ENCODE measurements at regions not wholly inside any gene's neighbourhood (a gene's known extent, or its start where the extent isn't known, plus 50 kb on each side); places are given as distances from the start of the nearest gene placed in this dataset.
A peak's percentile ranks its signal among the peaks of the same experiment; 100 is the strongest.

GRCh38 chr6:41488433-41489119 is 57.6 kb upstream of the FOXP4 start:
- TF ChIP-seq CTCF (IDR thresholded peaks at IDR 0.05) = no peak
- Histone ChIP-seq H3K4me1 (no peaks in the 10 kb centered on the region), H3K27ac (no peak overlapping the region), H3K36me3 (ENCODE audit: insufficient read depth in 1 of 2, low read depth in 1 of 2) (no peaks in the 10 kb centered on the region), H3K4me3 (no peak overlapping the region), H3K9me3 (no peaks in the 10 kb centered on the region), H3K27me3 (ENCODE audit: insufficient read depth in 3 of 3, low read length in 2 of 3) (no peaks in the 10 kb centered on the region)
- ATAC-seq (peak in 1 of 4 donors; percentile 32), DNase-seq (peak in 1 of 2 donors; percentile 56)
- 45 to 63% (median 48%) methylated on average over 11 to 12 of the region's 12 CpGs for WGBS, 3 donors
- intact Hi-C loops (cut with DNase I) = no loop called here

- ATAC-seq (no peak), DNase-seq (peak in 1 of 2 donors; percentile 56)
- no peaks in the 10 kb centered on the region for H3K9me3 ChIP-seq
- intact Hi-C loops (cut with DNase I) = no loop called here
- no peak for TF ChIP-seq CTCF (IDR thresholded peaks at IDR 0.05)
- no peak overlapping the region for H3K27ac ChIP-seq
- H3K36me3 ChIP-seq (ENCODE audit: insufficient read depth in 1 of 2, low read depth in 1 of 2) = no peaks in the 10 kb centered on the region
- H3K4me3 ChIP-seq = no peak overlapping the region
- no peaks in the 10 kb centered on the region for H3K27me3 ChIP-seq (ENCODE audit: insufficient read depth in 3 of 3, low read length in 2 of 3)
- H3K4me1 ChIP-seq = no peaks in the 10 kb centered on the region
- WGBS, 3 donors = 59 to 62% (median 61%) methylated on average over 16 of the region's 16 CpGs
Observed at GRCh38 chr6:41489120-41489851, 56.9 kb upstream of the FOXP4 start.

GRCh38 chr6:41492261-41492891 is 53.8 kb upstream of the FOXP4 start:
- peaks cover 0 to 1% (median 0%) of the 10 kb centered on the region in 3 donors for H3K27me3 ChIP-seq (ENCODE audit: insufficient read depth in 3 of 3, low read length in 2 of 3)
- DNase-seq (no peak), ATAC-seq (no peak)
- no peaks in the 10 kb centered on the region for H3K36me3 ChIP-seq (ENCODE audit: insufficient read depth in 1 of 2, low read depth in 1 of 2)
- H3K9me3 ChIP-seq = no peaks in the 10 kb centered on the region
- intact Hi-C loops (cut with DNase I) = no loop called here
- H3K27ac ChIP-seq = no peak overlapping the region
- H3K4me3 ChIP-seq = no peak overlapping the region
- TF ChIP-seq CTCF (IDR thresholded peaks at IDR 0.05) = no peak
- 51 to 62% (median 58%) methylated on average over 16 of the region's 16 CpGs for WGBS, 3 donors
- no peaks in the 10 kb centered on the region for H3K4me1 ChIP-seq

DNA sequence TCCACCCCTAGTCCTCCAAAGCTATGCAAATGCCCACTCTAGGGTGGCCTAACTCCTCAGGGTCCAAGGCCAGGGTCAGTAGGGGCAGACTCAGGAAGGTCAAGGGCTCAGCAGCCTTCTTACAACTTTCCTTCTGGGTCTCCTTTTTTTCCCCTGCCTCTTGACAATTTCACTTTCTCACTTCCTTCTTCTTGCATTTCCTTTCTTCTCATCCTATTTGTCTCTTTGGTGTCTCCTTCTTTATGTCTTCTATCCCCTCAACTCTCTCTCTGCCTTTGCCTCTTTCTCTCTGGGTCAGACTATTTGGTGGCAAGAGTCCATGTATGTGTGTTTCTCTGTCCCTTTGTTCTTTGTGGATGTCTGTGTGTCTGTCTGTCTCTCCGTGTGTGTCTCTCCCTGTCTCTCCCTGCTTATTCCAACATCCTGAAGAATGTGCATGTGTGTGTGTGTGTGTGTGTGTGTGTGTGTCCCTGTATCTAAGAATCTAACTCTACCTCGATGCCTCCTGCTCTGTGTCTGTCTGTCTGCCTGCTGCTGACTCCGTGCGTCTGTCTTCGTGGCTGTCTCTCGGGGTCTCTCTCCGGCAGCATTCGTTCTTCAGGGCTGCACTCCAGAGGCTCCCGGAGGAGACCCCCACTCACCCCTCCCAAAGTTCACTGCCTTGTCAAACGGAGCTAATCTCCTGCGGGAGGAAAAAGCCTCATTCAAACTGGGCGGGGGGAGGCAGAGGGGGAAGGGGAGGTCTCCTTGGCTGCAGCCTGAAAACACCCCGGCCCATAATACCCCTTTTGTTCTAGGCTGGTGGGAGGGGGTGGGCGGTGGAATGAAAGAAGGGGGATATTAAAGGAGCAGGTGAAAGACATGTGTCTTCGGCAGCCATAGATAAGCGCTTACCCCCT is 51.7 kb upstream of the FOXP4 start:
- peaks cover 0 to 1% (median 0%) of the 10 kb centered on the region in 3 donors for H3K27me3 ChIP-seq (ENCODE audit: insufficient read depth in 3 of 3, low read length in 2 of 3)
- DNase-seq (no peak), ATAC-seq (no peak)
- H3K4me1 ChIP-seq = no peaks in the 10 kb centered on the region
- no peaks in the 10 kb centered on the region for H3K9me3 ChIP-seq
- no peak overlapping the region for H3K4me3 ChIP-seq
- WGBS, 3 donors = 36 to 43% (median 40%) methylated on average over 16 of the region's 16 CpGs
- intact Hi-C loops (cut with DNase I) = no loop called here
- no peak overlapping the region for H3K27ac ChIP-seq
- no peaks in the 10 kb centered on the region for H3K36me3 ChIP-seq (ENCODE audit: insufficient read depth in 1 of 2, low read depth in 1 of 2)
- no peak for TF ChIP-seq CTCF (IDR thresholded peaks at IDR 0.05)

Measured in psoas muscle (tissue), 7 donors.